Loucy (cell line): ENCODE measurements at regions not wholly inside any gene's neighbourhood (a gene's known extent, or its start where the extent isn't known, plus 50 kb on each side); places are given as distances from the start of the nearest gene placed in this dataset.

Experiments used
- CTCF ChIP-seq: fragments of 200-600 bp; sonication (generic); conservative IDR thresholded peaks from 2 replicates; pipeline ENCODE4 v1.5.1; 2014; ENCODE audit warnings: mild to moderate bottlenecking, antibody characterized with exemption, low read length
- EZH2phosphoT487 ChIP-seq: fragments of 200-600 bp; IDR thresholded peaks from 2 replicates; pipeline ENCODE4 v1.6.1; 2018; ENCODE audit warnings: antibody characterized with exemption, mild to moderate bottlenecking, moderate library complexity, borderline replicate concordance

- peak; percentile 75 for TF ChIP-seq CTCF
- TF ChIP-seq EZH2phosphoT487: no peak
These were observed 170.0 kb upstream of the NDN start for GRCh38 chr15:23857028-23857641.
